Pons (tissue), 1 donor: ENCODE measurements at regions not wholly inside any gene's neighbourhood (a gene's known extent, or its start where the extent isn't known, plus 50 kb on each side); places are given as distances from the start of the nearest gene placed in this dataset.
A peak's percentile ranks its signal among the peaks of the same experiment; 100 is the strongest.

Experiments used
- DNase-seq: peaks from one replicate; pipeline ENCODE4 v3.0.0-alpha.2; 2016; ENCODE audit warnings: low spot score

- no peak for DNase-seq
These were observed 78.6 kb downstream of the SCG2 start for GRCh38 chr2:223523551-223524001.

- no peak for DNase-seq
These were observed 78.1 kb downstream of the SCG2 start for GRCh38 chr2:223524066-223524465.

GRCh38 chr2:223526106-223526505 is 76.1 kb downstream of the SCG2 start:
- DNase-seq = no peak

- DNase-seq = peak; percentile 48
These were observed 74.1 kb downstream of the SCG2 start for GRCh38 chr2:223528036-223528435.

- DNase-seq = no peak
These were observed 72.5 kb downstream of the SCG2 start for GRCh38 chr2:223529696-223530095.

- no peak for DNase-seq
These were observed 71.3 kb downstream of the SCG2 start for GRCh38 chr2:223530811-223531210.

- DNase-seq = no peak
These were observed 70.0 kb downstream of the SCG2 start for GRCh38 chr2:223532161-223532560.

GRCh38 chr2:223532712-223533111 is 69.4 kb downstream of the SCG2 start:
- DNase-seq = no peak

- DNase-seq = no peak
These were observed 65.6 kb downstream of the SCG2 start for GRCh38 chr2:223536546-223536945.

GRCh38 chr2:223537115-223537514 is 65.0 kb downstream of the SCG2 start:
- DNase-seq = no peak

- peak; percentile 34 for DNase-seq
These were observed 64.2 kb downstream of the SCG2 start for GRCh38 chr2:223537651-223538601.

GRCh38 chr2:223538920-223539440 is 63.2 kb downstream of the SCG2 start:
- peak; percentile 27 for DNase-seq

- DNase-seq = no peak
These were observed 60.6 kb downstream of the SCG2 start for GRCh38 chr2:223541546-223541945.

- DNase-seq = no peak
These were observed 59.7 kb downstream of the SCG2 start for GRCh38 chr2:223542501-223542900.

- no peak for DNase-seq
These were observed 56.8 kb downstream of the SCG2 start for GRCh38 chr2:223545406-223545805.

- DNase-seq = no peak
These were observed 56.3 kb downstream of the SCG2 start for GRCh38 chr2:223545830-223546229.
